ENCODE measurements at regions not wholly inside any gene's neighbourhood (a gene's known extent, or its start where the extent isn't known, plus 50 kb on each side); places are given as distances from the start of the nearest gene placed in this dataset.

DNA sequence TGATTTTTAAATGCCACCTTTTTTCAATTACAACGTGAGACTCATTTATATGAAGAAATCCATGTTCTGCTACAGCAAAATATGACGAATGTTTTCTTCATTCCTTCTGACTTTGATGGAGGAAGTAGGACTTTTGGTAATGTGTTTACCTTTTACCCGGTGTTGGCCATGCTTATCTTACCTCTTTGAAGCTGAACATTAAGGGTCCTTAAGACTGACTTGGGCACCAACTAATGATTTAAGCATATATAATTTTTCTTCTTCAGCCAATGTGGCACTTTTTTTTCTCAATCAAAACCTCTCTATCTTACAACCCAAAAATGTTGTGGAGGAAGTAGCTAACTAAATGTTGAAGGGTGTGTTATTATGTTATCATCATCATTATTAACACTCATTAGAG, 337.5 kb downstream of the EPHA7 start:
- Histone ChIP-seq H3K4me1 (no peaks in the 10 kb centered on the region), H3K9me3 (no peaks in the 10 kb centered on the region), H3K27me3 (no peaks in the 10 kb centered on the region), H3K4me3 (no peak overlapping the region), H3K27ac (no peak overlapping the region), H3K36me3 (no peaks in the 10 kb centered on the region)
- ATAC-seq (ENCODE audit: low FRiP score in 2 of 2) (no peak), DNase-seq (no peak)
- TF ChIP-seq EP300 (IDR thresholded peaks at IDR 0.05) = no peak
- TF ChIP-seq, protein P1, sequence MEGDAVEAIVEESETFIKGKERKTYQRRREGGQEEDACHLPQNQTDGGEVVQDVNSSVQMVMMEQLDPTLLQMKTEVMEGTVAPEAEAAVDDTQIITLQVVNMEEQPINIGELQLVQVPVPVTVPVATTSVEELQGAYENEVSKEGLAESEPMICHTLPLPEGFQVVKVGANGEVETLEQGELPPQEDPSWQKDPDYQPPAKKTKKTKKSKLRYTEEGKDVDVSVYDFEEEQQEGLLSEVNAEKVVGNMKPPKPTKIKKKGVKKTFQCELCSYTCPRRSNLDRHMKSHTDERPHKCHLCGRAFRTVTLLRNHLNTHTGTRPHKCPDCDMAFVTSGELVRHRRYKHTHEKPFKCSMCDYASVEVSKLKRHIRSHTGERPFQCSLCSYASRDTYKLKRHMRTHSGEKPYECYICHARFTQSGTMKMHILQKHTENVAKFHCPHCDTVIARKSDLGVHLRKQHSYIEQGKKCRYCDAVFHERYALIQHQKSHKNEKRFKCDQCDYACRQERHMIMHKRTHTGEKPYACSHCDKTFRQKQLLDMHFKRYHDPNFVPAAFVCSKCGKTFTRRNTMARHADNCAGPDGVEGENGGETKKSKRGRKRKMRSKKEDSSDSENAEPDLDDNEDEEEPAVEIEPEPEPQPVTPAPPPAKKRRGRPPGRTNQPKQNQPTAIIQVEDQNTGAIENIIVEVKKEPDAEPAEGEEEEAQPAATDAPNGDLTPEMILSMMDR (IDR thresholded peaks at IDR 0.05) = no peak
- no peak for TF ChIP-seq POLR2A (IDR thresholded peaks at IDR 0.05)
- no peak for TF ChIP-seq POLR2AphosphoS5 (IDR thresholded peaks at IDR 0.05)
- 58 to 60% methylated on average over 3 of the region's 3 CpGs for WGBS, 2 donors

DNA sequence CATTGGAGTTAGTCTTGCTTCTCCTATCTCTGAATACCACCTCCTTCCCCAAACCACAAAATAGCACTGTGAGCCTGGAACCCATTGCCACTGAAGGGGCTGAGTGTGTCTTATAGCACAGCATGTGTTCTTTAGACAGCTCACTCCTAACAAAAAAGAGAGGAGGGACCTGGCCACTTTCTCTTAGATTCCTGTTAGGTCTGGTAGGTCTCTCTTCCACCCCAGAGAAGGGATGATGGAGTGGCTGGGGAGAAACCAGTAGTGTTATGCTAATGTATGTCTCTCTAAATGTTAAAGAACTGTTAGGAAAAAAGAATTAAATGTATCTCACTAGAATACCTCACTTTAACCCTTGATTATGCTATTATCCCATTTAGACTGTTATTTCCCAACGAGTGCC, 340.3 kb downstream of the EPHA7 start:
- H3K4me1 ChIP-seq = no peaks in the 10 kb centered on the region
- TF ChIP-seq POLR2AphosphoS5 (IDR thresholded peaks at IDR 0.05) (no peak), EP300 (IDR thresholded peaks at IDR 0.05) (no peak), POLR2A (IDR thresholded peaks at IDR 0.05) (no peak)
- TF ChIP-seq, protein P1 (IDR thresholded peaks at IDR 0.05) = no peak
- no peaks in the 10 kb centered on the region for H3K36me3 ChIP-seq
- 77 to 80% methylated on average over 1 of the region's 1 CpG for WGBS, 2 donors
- H3K27me3 ChIP-seq = no peaks in the 10 kb centered on the region
- ATAC-seq (ENCODE audit: low FRiP score in 2 of 2) (no peak), DNase-seq (no peak)
- no peak overlapping the region for H3K27ac ChIP-seq
- H3K9me3 ChIP-seq = no peaks in the 10 kb centered on the region
- H3K4me3 ChIP-seq = no peak overlapping the region

DNA sequence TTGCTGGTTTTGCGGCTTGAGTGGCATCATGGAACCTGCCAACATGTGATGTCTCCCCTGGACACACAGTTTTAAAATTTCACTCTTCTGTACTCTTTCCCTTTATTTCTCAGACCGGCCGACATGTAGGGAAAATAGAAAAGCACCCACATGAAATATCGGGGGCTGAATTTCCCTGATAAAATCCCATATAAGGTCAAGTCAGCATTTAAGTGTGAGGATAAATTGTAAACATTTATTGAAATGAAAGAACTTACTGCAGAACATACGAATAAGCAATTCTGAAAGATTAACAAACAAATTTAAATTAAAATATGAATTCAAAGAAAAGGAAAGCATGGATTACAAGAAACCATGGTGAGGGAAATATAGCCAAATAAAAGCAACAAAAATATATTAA, 345.5 kb downstream of the EPHA7 start:
- ATAC-seq (ENCODE audit: low FRiP score in 2 of 2) (no peak), DNase-seq (no peak)
- Histone ChIP-seq H3K4me1 (no peaks in the 10 kb centered on the region), H3K27me3 (no peaks in the 10 kb centered on the region), H3K36me3 (no peaks in the 10 kb centered on the region), H3K27ac (no peak overlapping the region), H3K4me3 (no peak overlapping the region), H3K9me3 (no peaks in the 10 kb centered on the region)
- WGBS, 2 donors = 92 to 95% methylated on average over 5 of the region's 5 CpGs
- TF ChIP-seq EP300 (IDR thresholded peaks at IDR 0.05) (no peak), POLR2A (IDR thresholded peaks at IDR 0.05) (no peak), POLR2AphosphoS5 (IDR thresholded peaks at IDR 0.05) (no peak)
- TF ChIP-seq, protein P1 (IDR thresholded peaks at IDR 0.05) = no peak

DNA sequence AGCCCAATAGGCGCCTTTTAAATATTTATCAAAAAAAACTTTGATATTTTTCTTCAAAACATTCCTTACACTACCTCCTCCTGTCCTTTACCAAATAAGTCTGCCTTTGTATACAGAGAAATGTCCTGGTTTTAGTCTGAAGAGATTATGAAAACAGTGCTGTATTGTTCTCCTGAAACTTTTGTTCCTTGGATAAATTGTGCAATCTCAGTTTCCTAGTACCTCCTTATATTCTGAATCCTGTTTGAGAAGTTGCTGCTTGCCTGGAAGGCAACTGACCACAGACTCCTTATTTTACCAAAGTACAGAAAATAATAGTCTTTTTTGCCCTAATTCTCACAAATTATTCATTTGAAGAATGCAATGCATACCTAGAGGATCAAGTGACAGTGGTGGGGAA, 349.5 kb downstream of the EPHA7 start:
- Histone ChIP-seq H3K4me1 (no peaks in the 10 kb centered on the region), H3K27ac (no peak overlapping the region), H3K9me3 (no peaks in the 10 kb centered on the region), H3K27me3 (no peaks in the 10 kb centered on the region), H3K36me3 (no peaks in the 10 kb centered on the region), H3K4me3 (no peak overlapping the region)
- ATAC-seq (ENCODE audit: low FRiP score in 2 of 2) (no peak), DNase-seq (no peak)
- 85 to 94% methylated on average over 1 of the region's 1 CpG for WGBS, 2 donors
- TF ChIP-seq, protein P1 (IDR thresholded peaks at IDR 0.05) = no peak
- TF ChIP-seq POLR2AphosphoS5 (IDR thresholded peaks at IDR 0.05) (no peak), POLR2A (IDR thresholded peaks at IDR 0.05) (no peak), EP300 (IDR thresholded peaks at IDR 0.05) (no peak)

DNA sequence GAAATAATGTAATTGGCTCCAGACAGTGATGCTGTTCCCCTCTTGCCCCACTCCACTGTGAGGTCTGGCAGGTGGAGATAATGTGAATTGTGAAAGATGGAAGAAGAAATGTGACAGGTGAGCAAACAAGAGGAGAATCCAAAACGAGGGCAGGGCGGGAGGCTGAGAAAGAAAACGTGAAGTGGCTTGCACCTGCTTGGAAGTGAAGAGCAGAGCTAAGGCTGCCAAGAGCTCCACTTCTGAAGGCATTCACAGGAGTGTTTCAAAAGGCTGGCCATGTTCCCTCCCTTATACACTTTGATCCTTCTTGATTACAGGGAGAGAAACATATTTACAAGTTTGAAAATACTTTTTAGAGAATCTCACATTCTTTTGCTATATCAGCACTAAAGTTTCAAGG, 359.4 kb downstream of the EPHA7 start:
- ATAC-seq (ENCODE audit: low FRiP score in 2 of 2) (no peak), DNase-seq (peak in 1 of 2 donors; percentile 51)
- H3K36me3 ChIP-seq = no peaks in the 10 kb centered on the region
- H3K27me3 ChIP-seq = no peaks in the 10 kb centered on the region
- H3K4me1 ChIP-seq = no peaks in the 10 kb centered on the region
- no peak overlapping the region for H3K4me3 ChIP-seq
- no peak overlapping the region for H3K27ac ChIP-seq
- no peaks in the 10 kb centered on the region for H3K9me3 ChIP-seq
- 39 to 48% methylated on average over 3 of the region's 3 CpGs for WGBS, 2 donors
- TF ChIP-seq, protein P1 (IDR thresholded peaks at IDR 0.05) = no peak
- TF ChIP-seq POLR2AphosphoS5 (IDR thresholded peaks at IDR 0.05) (no peak), EP300 (IDR thresholded peaks at IDR 0.05) (no peak), POLR2A (IDR thresholded peaks at IDR 0.05) (no peak)

All from upper lobe of left lung (tissue), 6 donors.